ENCODE measurements at regions not wholly inside any gene's neighbourhood (a gene's known extent, or its start where the extent isn't known, plus 50 kb on each side); places are given as distances from the start of the nearest gene placed in this dataset.

- CTCF ChIA-PET: interaction anchor here (0.7 to 1.0 kb wide), 2 partner anchors 35 to 377 kb away, joined by 3 read pairs; no protein-coding TSS in a partner anchor
- DNase-seq (ENCODE audit: low read depth in 1 of 2, low spot score in 1 of 2) (no peak), ATAC-seq (no peak), FAIRE-seq (no peak)
- Histone ChIP-seq H3K27ac (no peak overlapping the region), H3K4me3 (no peak overlapping the region), H3K4me2 (no peak overlapping the region), H3K4me1 (no peaks in the 10 kb centered on the region), H3K9me3 (peaks cover 8% of the 10 kb centered on the region; the same call in 2 of the 3 replicates)
- TF ChIP-seq POLR2AphosphoS2 (conservative IDR thresholded peaks at IDR 0.05; ENCODE audit: low read length): no peak
- TF ChIP-seq TFCP2L1 (CRISPR knock-in tag; IDR thresholded peaks at IDR 0.05): no peak
- no peak for TF ChIP-seq HOXA7 (CRISPR knock-in tag; IDR thresholded peaks at IDR 0.05)
- TF ChIP-seq EHF (CRISPR knock-in tag; IDR thresholded peaks at IDR 0.05): no peak
- TF ChIP-seq NR3C1 (IDR thresholded peaks at IDR 0.05): no peak
- no peak for TF ChIP-seq CHD4 (IDR thresholded peaks at IDR 0.05; ENCODE audit: borderline replicate concordance)
- TF ChIP-seq, protein P1, sequence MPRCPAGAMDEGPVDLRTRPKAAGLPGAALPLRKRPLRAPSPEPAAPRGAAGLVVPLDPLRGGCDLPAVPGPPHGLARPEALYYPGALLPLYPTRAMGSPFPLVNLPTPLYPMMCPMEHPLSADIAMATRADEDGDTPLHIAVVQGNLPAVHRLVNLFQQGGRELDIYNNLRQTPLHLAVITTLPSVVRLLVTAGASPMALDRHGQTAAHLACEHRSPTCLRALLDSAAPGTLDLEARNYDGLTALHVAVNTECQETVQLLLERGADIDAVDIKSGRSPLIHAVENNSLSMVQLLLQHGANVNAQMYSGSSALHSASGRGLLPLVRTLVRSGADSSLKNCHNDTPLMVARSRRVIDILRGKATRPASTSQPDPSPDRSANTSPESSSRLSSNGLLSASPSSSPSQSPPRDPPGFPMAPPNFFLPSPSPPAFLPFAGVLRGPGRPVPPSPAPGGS (IDR thresholded peaks at IDR 0.05): no peak
- no peak for TF ChIP-seq ELK1 (IDR thresholded peaks at IDR 0.05; ENCODE audit: low read depth, low read length)
- TF ChIP-seq RAD21 (conservative IDR thresholded peaks at IDR 0.05 in 1 of 2, IDR thresholded peaks at IDR 0.05 in 1 of 2): no peak
- no peak for TF ChIP-seq ZFP36 (IDR thresholded peaks at IDR 0.05; ENCODE audit: borderline replicate concordance, partially characterized antibody)
- TF ChIP-seq HEYL (CRISPR knock-in tag; IDR thresholded peaks at IDR 0.05): no peak
- no peak for TF ChIP-seq HOXB13 (CRISPR knock-in tag; IDR thresholded peaks at IDR 0.05; ENCODE audit: low read depth)
- no peak for TF ChIP-seq ZNF302 (CRISPR knock-in tag; IDR thresholded peaks at IDR 0.05)
- TF ChIP-seq, protein P2, sequence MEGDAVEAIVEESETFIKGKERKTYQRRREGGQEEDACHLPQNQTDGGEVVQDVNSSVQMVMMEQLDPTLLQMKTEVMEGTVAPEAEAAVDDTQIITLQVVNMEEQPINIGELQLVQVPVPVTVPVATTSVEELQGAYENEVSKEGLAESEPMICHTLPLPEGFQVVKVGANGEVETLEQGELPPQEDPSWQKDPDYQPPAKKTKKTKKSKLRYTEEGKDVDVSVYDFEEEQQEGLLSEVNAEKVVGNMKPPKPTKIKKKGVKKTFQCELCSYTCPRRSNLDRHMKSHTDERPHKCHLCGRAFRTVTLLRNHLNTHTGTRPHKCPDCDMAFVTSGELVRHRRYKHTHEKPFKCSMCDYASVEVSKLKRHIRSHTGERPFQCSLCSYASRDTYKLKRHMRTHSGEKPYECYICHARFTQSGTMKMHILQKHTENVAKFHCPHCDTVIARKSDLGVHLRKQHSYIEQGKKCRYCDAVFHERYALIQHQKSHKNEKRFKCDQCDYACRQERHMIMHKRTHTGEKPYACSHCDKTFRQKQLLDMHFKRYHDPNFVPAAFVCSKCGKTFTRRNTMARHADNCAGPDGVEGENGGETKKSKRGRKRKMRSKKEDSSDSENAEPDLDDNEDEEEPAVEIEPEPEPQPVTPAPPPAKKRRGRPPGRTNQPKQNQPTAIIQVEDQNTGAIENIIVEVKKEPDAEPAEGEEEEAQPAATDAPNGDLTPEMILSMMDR (IDR thresholded peaks at IDR 0.05): no peak
- no peak for TF ChIP-seq FOXS1 (CRISPR knock-in tag; IDR thresholded peaks at IDR 0.05)
- TF ChIP-seq EP300 (IDR thresholded peaks at IDR 0.05): no peak
- WGBS (ENCODE audit: missing lambda C conversion rate): 18% methylated on average over 3 of the region's 3 CpGs
- POLR2A ChIA-PET: no interaction called here
These were observed 1292.2 kb downstream of the UQCRFS1 start for GRCh38 chr19:27920774-27921173.

DNA sequence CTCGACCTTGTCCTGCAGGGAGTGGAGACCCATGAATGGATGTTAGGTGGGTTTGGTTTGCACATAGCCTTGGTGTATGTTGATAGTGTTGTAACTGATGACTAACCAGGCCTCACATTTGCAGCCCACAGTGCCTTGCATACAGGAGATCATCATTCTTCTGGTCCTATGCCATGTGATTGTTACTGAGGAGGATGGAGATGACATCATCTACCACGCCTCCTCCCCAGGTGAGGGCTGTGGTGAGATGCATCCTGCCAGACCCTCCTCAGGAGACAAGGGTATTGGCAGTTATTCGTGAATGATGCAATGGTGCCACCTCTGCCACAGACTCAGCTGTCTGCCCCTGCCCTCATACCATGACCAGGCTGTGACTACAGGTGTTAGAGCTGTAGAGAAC is 1294.1 kb downstream of the UQCRFS1 start:
- Histone ChIP-seq H3K4me2 (no peak overlapping the region), H3K4me1 (no peaks in the 10 kb centered on the region), H3K9me3 (peaks cover 4% of the 10 kb centered on the region; the same call in 2 of the 3 replicates), H3K4me3 (no peak overlapping the region), H3K27ac (no peak overlapping the region)
- TF ChIP-seq CHD4 (IDR thresholded peaks at IDR 0.05; ENCODE audit: borderline replicate concordance) (no peak), RCOR1 (IDR thresholded peaks at IDR 0.05; ENCODE audit: low read depth, low read length) (no peak), EHMT2 (IDR thresholded peaks at IDR 0.05; ENCODE audit: low read depth) (no peak)
- TF ChIP-seq, protein P3, sequence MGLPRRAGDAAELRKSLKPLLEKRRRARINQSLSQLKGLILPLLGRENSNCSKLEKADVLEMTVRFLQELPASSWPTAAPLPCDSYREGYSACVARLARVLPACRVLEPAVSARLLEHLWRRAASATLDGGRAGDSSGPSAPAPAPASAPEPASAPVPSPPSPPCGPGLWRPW (IDR thresholded peaks at IDR 0.05): no peak
- CTCF ChIA-PET: interaction anchor here (1.2 kb wide), 1 partner anchor 10 kb away, joined by 4 read pairs; no protein-coding TSS in a partner anchor
- no peak for DNase-seq (ENCODE audit: low read depth in 1 of 2, low spot score in 1 of 2)
- FAIRE-seq: no peak
- 4% methylated on average over 3 of the region's 3 CpGs for WGBS (ENCODE audit: missing lambda C conversion rate)
- POLR2A ChIA-PET: no interaction called here
- ATAC-seq: no peak

Data from A549 (cell line).